VCaP (cell line): ENCODE measurements at regions not wholly inside any gene's neighbourhood (a gene's known extent, or its start where the extent isn't known, plus 50 kb on each side); places are given as distances from the start of the nearest gene placed in this dataset.
"Not testable (repeated sequence)": the region's sequence is repeated elsewhere in the genome, so short reads cannot be mapped to it uniquely, and the experiment has no call there.

Experiments
- H3K27ac ChIP-seq: fragments of 450-650 bp; 2 replicates; pipeline ENCODE4 v1.5.1; 2017

DNA sequence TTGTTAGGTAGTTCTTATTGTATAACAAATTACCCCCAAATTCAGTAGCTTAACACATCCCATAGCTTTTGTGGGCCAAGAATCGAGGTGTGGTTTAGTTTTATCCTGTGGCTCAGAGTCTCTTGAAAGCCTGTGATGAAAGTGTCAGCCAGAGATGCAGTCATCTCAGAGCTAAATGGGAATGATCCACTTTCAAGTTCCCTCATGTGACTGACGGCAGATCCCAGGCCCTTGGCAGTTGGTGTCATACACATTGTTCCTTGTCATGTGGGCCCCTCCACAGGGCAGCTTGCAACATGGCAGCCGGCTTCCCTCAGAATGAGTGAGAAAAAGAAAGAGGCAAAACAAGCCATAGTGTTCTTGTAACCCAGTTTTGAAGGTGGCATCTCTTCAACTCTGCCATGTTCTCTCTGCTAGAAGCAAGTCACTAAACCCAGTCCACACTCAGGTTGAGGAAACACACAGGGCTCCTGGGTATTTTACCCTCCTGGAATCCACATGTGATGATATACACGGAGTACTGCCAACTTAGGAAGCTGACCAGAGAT is 153.1 kb upstream of the LRRC61 start:
- H3K27ac ChIP-seq = not testable (repeated sequence)

DNA sequence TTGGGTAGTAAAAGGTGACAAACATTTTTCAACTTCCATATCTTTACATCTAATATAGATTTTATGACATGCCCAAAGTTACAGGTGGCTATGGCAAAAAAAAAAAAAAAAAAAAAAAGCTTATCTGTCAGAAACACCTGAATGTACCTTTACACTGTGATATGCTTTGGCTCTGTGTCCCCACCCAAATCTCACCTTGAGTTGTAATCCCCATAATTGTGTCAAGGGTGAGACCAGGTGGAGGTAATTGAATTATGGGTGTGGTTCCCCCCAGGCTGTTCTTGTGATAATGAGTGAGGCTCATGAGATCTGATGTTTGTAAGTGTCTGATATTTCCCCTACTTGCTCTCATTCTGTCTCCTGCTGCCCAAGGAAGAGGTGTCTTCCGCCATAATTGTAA is 139.6 kb upstream of the LRRC61 start:
- H3K27ac ChIP-seq = not testable (repeated sequence)

DNA sequence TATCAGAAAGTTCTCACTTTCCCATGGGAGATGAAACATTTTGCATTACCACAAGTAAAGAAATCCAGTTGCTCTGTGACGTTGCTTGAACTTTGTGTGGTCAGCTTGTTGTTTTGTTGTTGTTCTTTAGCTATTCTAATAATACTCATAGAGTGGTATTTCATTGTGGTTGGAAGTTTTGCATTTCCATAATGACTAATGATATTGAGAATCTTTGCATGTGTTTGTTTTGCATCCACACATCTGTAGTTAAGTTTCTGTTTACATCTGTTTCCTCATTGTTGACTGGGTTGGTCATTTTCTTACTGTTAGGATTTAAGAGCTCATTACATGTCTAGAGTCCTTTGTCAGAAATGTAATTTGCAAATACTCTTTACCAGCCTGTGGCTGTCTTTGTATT is 133.2 kb upstream of the LRRC61 start:
- H3K27ac ChIP-seq = not testable (repeated sequence)

DNA sequence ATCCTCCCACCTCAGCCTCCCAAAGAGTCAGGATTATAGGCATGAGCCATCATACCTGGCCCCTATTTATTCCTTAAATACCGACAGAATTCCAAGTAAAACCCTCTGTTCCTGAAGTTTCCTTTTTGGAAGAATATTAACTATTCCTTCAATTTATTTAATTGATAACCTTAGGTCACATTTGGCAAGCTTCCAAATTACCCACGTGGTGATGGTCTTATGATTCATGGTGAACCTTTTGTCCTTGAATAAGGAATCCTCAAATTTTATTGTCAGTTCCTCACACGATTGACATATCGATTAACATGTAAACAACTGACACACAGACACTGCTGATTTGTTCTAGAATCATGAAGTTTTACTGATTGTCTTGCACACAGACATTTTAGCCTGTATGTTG is 130.6 kb upstream of the LRRC61 start:
- H3K27ac ChIP-seq = not testable (repeated sequence)

DNA sequence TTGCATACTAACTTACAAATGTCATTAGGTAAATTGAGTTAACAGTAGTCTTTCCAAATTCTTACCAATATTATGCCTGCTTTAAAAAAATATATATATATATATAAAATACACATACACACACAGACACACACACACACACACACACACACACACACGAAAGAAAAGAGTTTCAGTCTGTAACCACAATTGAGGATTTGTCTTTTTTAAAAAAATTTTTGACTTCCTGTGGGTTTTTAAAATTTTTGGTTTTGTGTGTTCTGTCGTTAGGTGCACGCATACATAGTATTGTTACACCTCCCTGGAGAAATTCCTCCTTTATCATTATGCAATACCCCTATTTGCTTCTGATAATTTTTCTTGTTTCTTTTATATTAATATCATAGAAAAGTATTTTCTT is 129.3 kb upstream of the LRRC61 start:
- H3K27ac ChIP-seq = not testable (repeated sequence)
